MG63 (cell line): ENCODE measurements at regions not wholly inside any gene's neighbourhood (a gene's known extent, or its start where the extent isn't known, plus 50 kb on each side); places are given as distances from the start of the nearest gene placed in this dataset.

Experiments
- DNase-seq: peaks from one replicate; pipeline ENCODE4 v3.0.0-alpha.2; 2020
- H3K27me3 ChIP-seq: fragments of 250-450 bp; sonication (Bioruptor Pico); 2 replicates; pipeline ENCODE4 v1.5.1; 2020; ENCODE audit warnings: mild to moderate bottlenecking, moderate library complexity
- H3K36me3 ChIP-seq: fragments of 250-450 bp; sonication (Bioruptor Pico); 2 replicates; pipeline ENCODE4 v1.5.1; 2020; ENCODE audit warnings: mild to moderate bottlenecking, moderate library complexity
- H3K4me3 ChIP-seq: fragments of 250-450 bp; sonication (Bioruptor Pico); 2 replicates; pipeline ENCODE4 v1.5.1; 2020; ENCODE audit warnings: mild to moderate bottlenecking, moderate library complexity
- H3K9me3 ChIP-seq: fragments of 250-450 bp; sonication (Bioruptor Pico); 2 replicates; pipeline ENCODE4 v1.5.1; 2020; ENCODE audit warnings: mild to moderate bottlenecking, moderate library complexity

DNA sequence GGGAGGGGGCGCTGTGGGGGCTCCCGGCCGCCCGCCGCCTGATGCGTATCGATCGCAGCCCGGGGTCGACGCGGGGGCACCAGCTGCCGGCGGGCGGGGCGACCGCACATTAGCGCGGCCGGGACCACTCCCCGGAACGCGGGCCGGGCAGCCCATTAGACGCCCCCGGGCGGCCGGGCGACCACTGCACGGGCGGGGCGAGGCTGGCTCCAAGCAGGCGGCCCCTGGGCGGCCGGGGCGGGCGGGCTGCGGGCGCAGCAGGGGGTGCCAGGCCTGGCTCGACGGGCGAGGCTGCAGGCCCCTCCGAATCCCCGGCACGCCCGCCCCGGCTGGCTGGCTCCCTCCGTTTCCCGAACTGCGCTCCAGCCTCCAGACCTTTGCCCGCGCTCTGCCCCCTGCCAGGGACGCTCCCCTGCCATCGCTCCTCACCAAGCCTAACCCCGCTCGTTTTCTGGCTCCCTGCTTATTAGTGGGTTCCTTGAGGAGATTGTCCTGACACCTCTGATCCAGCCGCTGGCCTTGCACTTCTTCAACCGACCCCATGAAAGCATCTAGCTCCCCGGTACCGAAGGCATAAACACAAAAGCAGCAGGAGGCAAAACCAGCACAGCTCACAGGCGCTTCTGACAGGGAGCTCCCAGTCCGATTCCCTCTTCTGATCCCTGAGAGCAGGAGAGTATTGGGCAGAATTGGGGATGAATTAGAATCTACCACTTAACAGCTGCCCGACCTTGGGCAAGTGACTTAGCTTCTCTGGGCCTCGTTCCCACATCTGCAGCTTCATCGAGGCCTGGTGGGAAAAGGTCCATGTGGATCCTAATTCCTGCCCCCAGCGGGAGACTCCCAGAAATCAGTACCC is 92.6 kb upstream of the CASZ1 start:
- Histone ChIP-seq H3K36me3 (no peaks in the 10 kb centered on the region), H3K4me3 (no peak overlapping the region), H3K9me3 (no peaks in the 10 kb centered on the region), H3K27me3 (no peaks in the 10 kb centered on the region)
- DNase-seq = no peak

DNA sequence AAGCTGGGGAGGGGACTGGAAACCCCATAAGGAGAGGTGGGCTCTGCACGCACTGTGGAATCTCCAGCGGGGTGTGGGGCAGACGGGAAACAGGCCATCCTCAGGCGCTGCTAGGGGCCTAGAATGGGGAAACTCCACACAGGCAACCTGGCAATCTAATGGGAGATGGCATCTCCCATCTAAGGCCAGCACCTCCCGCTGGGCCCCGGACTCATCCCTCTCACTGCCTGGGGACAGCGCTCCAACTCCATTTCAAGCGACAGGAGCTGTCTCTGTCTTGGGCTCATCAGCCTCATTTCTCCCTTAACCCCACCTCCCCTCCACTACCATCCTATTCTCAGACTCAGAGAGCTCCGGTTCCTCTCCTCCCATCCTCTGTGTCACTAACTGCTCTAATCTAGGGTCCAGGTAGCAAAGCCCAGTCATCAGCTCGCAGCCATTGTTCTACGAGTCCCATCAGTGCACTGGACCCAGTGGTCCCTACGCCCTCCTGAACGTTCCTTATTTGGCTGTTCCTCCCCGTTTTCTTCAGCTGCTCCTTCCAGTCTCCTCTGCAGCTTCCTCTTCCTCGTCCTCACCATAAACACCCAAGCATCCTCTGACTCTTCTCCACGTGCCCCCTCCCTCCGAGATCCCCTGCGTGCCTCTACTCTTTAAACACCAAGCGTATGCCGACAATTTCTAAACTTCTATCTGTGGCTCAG is 93.4 kb upstream of the CASZ1 start:
- H3K9me3 ChIP-seq = no peaks in the 10 kb centered on the region
- H3K27me3 ChIP-seq = no peaks in the 10 kb centered on the region
- DNase-seq = no peak

DNA sequence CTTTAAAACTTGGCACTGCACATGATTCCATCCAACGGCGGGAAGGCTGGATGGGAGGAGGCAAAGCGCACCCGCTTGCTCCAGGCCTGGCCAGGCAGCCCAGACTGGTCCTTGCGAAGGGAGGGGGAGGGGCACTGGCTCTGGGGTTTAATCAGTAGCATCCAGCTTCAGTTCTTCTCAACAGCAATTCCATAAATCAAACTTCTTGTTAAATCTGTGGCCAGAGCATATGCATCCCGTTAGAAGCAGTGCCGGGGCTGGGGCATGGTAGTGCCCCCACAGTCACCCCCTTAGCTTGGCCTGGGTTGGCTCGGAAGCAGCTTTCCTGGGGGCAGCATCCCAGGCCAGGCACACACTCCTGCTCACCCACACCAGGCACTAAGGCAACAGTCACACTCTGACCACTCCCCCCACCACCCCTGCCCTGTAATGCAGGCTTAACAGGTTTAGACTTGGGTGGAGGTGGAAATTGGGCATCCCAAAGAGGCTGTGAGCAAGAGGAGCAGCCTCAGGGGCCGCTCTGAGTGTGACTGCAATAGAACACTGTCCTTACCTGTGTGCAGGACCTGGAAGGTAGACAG is 94.1 kb upstream of the CASZ1 start:
- Histone ChIP-seq H3K36me3 (no peaks in the 10 kb centered on the region), H3K4me3 (no peak overlapping the region), H3K9me3 (no peaks in the 10 kb centered on the region), H3K27me3 (no peaks in the 10 kb centered on the region)
- no peak for DNase-seq

More for the DNA sequence above, 93.4 kb upstream of the CASZ1 start:
- Histone ChIP-seq H3K36me3 (no peaks in the 10 kb centered on the region), H3K4me3 (no peak overlapping the region)

DNA sequence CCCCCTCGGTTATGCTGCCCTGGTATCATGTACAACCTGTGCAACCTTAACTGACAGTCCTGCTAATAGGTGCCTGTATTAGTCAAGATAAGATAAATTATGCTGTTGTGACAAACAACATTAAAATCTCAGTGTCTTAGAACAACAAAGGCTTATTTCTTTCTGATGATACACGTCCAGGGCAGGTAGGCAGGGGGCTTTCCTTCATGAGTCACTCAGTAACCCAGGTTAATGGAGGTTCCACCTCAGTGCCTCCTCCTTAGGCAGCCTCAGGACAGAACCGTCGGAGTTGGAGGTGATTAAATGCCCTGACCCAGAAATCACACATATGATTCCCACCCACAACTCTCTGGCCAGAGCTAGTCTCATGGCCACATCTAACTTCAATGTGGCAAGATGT is 94.6 kb upstream of the CASZ1 start:
- Histone ChIP-seq H3K27me3 (no peaks in the 10 kb centered on the region), H3K4me3 (no peak overlapping the region), H3K36me3 (no peaks in the 10 kb centered on the region), H3K9me3 (no peaks in the 10 kb centered on the region)
- no peak for DNase-seq

DNA sequence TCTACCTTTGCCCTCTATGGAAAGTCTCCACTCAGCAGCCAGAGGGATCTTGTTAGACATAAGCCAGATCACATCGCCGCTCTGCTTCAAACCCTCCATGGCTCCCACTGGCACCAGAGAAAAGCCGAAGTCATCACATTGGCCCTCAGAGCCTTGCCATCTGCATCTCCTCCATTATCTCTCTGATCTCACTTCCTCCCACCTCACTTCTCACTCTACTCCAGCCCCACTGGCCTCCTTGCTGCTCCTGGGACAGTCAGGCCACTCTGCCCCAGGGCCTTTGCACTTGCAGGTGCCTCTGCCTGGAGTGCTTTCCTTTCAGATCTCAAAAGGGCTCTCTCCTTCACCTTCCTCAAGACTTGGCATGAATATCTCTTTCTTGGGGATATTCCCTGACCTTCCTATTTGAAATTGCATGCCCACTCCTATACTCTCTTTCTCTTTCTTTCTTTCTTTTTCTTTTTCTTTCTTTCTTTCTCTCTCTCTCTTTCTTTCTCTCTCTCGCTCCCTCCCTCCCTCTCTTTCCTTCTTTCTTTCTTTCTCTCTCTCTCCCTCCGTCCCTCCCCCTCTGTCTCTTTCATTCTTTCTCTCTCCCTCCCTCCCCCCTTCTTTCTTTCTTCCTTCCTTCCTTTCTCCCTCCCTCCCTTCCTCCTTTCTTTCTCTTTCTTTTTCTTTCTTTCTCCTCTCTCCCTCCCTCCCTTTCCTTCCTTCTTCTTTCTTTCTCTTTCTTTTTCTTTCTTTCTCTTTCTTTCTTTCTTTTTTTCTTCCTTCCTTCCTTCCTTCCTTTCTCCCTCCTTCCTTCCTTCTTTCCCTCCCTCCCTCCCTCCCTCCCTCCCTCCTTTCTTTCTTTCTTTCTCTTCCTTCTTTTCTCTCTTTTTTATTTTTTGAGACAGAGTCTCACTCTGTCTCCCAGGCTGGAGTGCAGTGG is 96.0 kb upstream of the CASZ1 start:
- Histone ChIP-seq H3K9me3 (no peaks in the 10 kb centered on the region), H3K4me3 (no peak overlapping the region), H3K27me3 (no peaks in the 10 kb centered on the region), H3K36me3 (no peaks in the 10 kb centered on the region)
- no peak for DNase-seq

DNA sequence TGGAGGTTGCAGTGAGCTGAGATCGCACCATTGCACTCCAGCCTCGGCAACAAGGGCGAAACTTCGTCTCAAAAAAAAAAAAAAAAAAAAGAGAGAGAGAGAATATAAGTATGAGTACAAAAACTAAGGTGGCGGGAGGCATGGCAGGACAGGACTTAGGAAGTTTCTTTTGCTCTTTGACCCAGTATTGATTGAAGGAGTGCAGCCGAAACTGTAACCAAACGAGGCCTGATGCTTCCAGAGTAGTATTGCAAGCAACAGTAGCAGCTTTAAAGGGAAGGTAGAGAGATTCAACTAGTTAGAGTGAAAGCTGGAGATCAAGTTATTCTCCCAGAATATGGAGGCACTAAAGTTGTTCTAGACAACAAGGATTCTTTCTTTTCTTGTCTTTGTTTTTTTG is 99.2 kb upstream of the CASZ1 start:
- H3K9me3 ChIP-seq = no peaks in the 10 kb centered on the region
- DNase-seq = no peak
- no peaks in the 10 kb centered on the region for H3K36me3 ChIP-seq

DNA sequence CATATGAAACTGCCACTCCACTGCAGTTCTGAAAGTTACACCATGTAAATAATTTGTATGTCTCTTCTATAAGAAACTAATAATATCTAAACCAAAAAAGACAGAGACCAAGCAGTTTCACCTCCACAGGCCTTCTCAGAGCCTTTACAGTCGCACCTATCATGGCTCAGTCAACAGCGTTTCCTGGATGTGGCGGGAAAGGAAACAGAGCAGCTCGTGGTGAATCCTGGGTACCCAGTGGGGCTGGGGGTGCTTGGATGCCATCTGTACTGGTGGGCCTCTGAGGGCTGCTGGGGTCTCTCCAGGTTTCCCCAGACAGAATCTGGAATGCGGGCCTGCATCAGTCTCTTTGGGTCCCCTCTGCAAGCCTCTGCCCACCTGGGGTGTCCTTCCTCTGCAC is 100.2 kb upstream of the CASZ1 start:
- no peak for DNase-seq
- no peaks in the 10 kb centered on the region for H3K9me3 ChIP-seq
- no peaks in the 10 kb centered on the region for H3K27me3 ChIP-seq
- H3K4me3 ChIP-seq = no peak overlapping the region
- no peaks in the 10 kb centered on the region for H3K36me3 ChIP-seq

More for the DNA sequence above, 99.2 kb upstream of the CASZ1 start:
- no peak overlapping the region for H3K4me3 ChIP-seq
- no peaks in the 10 kb centered on the region for H3K27me3 ChIP-seq

DNA sequence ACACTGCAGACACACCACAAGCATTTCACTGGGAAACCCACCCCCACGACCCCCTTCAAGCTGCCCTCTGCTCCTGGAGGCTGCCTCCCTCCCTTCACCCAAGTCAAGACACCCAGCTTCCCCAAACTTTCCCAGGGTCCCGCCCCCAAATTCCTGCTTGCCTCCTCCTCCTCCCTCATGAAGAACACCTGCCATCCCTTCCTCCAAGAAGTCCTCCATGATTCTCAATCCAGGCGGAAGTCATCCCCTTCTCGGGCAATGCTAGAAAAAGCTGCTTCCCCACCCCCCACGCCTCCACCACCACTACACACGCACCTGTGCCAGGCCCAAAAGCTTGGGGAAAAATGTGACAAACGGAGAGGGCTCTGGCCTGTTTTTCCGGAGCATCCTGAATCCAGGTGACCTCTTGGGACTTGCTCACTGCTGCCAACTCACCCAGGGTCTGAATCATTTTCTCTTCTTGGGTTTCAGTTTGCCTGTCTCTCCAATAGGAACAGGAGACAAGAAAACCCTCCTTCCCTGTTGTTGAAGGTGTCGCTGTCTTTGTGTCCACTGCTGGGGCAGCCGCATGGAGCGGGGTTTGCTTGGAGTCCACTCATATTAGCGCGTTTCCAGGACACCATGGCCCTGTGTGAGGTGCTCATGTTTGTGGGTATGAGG is 101.0 kb upstream of the CASZ1 start:
- no peak for DNase-seq
- H3K4me3 ChIP-seq = no peak overlapping the region
- H3K27me3 ChIP-seq = no peaks in the 10 kb centered on the region

DNA sequence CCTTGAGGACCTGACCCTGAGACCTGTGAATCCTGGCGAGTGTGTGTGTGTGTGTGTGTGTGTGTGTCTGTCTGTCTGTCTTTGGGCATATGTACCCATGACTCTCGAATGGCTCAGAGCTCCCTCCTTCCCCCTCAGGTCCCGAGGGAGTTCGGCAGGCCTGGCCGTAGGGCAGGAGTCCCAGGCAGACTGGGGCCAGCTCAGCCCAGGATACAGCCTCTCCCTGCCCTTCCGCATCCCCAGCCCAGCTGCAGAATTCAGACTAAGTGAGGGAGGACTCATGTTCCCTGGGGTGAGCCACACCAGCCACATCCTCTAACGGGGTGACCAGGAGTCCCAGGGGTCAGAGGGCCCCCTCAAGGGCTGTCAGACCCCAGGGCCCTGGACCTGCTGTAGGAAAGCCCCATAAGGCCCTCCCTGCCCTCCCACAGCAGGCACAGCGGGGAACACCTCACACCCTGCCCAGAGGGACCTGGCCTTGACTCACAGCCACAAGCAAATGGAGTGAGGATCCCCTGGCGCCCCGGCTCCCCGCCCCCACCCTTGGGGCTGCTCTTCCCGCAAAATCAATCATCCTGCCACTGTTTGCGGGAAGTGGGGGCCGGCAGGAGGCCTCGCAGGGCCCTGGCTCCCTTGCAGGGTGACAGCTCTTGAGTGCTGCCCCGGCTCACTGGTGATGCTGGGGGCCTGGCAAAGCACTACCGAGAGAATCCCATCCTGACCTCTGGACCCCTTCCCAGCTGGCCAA is 101.7 kb upstream of the CASZ1 start:
- Histone ChIP-seq H3K36me3 (no peaks in the 10 kb centered on the region), H3K9me3 (no peaks in the 10 kb centered on the region), H3K27me3 (no peaks in the 10 kb centered on the region), H3K4me3 (no peak overlapping the region)
- peak; percentile 31 for DNase-seq

More for the DNA sequence above, 101.0 kb upstream of the CASZ1 start:
- H3K36me3 ChIP-seq = no peaks in the 10 kb centered on the region
- H3K9me3 ChIP-seq = no peaks in the 10 kb centered on the region

DNA sequence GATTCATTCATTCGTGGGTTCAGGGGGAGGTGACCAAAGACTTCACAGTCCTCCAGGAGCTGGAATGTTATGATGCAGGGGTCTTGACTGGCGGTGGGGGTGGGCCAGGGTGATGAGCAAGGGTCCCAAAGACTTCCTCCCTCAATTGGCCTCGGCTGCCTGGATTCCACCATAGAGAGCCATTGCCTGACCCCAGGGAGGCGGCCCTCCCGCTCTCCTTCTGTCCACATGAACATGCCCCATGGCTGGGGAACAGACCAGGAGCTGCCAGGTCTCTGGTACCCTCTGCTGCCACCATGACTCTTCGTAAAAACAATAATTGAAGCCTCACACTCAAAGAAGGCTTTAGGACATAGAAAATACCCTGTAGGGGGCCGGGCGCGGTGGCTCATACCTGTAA is 102.5 kb upstream of the CASZ1 start:
- DNase-seq = no peak
- H3K27me3 ChIP-seq = no peaks in the 10 kb centered on the region
- no peaks in the 10 kb centered on the region for H3K36me3 ChIP-seq
- no peak overlapping the region for H3K4me3 ChIP-seq
- H3K9me3 ChIP-seq = no peaks in the 10 kb centered on the region

DNA sequence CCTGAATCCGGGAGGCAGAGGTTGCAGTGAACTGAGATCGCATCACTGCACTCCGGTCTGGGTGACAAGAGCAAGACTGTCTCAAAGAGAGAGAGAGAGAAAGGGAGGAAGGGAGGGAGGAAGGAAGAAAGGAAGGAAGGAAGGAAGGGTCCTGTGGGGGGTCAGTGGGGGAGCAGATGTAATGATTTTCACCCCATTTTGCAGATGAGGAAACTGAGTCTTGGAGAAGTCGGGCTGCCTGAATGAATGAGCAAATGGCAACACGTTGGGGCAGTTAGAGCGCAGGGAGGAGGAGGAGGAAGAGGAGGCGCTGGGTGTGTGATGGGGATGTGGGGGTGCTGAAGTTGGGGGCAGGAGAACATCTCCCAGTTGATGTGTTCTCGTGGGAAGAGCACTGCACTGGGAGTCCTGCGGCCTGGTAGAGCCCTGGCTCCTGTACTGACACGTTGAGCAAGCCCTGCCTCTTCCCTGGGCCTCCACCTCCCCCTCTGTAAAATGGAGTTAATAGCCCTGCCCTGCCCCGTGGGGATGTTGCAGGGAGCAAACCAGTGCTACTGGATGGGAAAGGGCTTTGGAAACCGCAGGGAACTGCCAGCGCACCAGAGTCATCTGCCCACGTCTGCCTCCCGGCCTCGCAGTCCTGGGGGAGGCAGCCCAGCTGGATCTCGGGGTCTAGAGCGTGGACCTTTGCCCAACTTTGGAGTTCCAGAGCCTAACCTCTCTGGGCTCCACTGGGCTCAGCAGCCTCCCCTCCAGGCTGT is 103.2 kb upstream of the CASZ1 start:
- Histone ChIP-seq H3K27me3 (no peaks in the 10 kb centered on the region), H3K9me3 (no peaks in the 10 kb centered on the region), H3K36me3 (no peaks in the 10 kb centered on the region), H3K4me3 (no peak overlapping the region)
- no peak for DNase-seq

DNA sequence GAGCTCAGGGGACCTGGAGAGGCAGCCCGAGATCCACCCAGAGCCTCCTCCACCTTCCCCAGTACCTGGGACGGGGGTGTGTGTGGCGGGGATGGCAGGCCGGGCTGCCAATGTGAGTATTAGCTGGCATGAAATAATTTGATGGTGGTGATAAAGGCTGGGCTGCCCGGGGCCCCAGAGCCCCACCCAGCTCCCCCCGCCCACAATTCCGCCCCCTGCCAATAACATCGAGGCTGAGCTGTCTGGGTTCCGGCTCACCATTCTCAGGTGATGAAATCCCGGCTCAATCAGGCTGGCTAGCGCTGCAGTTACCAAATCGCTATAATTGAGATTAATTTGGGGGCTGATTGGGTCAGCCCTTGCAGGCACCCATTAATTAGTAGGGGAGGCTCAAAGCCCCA is 103.8 kb upstream of the CASZ1 start:
- no peaks in the 10 kb centered on the region for H3K27me3 ChIP-seq
- DNase-seq = no peak
- no peaks in the 10 kb centered on the region for H3K9me3 ChIP-seq
- H3K36me3 ChIP-seq = no peaks in the 10 kb centered on the region
- no peak overlapping the region for H3K4me3 ChIP-seq

DNA sequence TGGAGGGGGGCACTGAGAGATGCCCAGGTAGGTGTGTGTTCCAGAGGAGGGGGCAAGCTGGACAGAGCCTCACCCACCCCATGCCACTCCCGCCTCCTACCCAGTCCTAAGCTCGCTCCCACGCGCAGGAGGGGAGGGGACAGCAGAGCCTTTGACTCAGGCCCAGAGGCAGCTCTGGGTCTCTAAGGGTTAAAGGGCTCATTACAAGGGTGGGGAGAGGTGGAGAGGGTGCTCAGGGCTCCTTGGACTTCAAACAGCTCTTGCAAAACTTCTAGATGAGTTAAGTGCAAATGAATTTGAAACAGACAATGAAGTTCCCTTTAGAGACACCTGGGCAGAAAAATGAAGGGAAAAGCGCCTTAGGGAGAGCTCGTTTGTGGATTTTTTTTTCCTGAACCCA is 104.2 kb upstream of the CASZ1 start:
- Histone ChIP-seq H3K36me3 (no peaks in the 10 kb centered on the region), H3K9me3 (no peaks in the 10 kb centered on the region), H3K4me3 (no peak overlapping the region), H3K27me3 (no peaks in the 10 kb centered on the region)
- no peak for DNase-seq

DNA sequence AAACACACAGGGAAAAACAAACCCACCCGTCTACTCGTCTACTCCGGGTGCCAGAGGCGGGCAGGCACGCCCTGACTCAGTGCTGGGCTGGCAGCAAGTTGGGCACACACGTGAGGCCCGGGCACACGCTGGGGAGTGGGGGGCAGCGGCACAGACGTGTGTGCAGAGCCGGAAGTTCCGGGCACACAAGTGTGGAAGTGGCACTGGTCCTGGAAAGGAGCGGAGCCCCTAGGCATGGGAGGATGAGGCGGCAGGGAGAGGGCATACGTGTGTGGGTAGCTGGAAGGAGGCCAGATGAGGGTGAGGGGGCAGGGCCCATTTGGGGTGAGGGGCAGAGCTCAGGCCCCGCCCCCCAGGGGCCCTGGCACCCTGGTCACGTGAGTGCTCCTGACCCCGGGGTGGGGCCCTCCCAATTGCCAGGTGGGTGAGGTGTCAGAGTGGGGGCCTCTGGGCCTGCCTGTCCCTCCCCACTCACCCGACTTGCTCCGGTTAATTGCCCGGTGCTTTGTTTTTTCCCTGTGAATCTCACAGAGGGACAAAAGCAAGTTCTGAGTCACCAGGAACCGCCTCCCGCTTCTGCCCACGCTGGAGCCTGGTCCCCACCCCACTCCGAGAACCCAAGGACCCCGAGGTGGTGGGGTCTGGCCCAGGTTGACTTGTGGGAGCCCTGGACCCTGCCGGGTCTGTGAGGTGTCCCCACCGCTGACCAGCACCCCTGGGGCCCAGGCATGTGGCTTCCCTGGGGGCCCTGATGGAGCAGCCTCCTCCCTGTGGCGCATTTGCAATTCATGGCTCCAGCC is 104.8 kb upstream of the CASZ1 start:
- H3K36me3 ChIP-seq = no peaks in the 10 kb centered on the region
- no peaks in the 10 kb centered on the region for H3K9me3 ChIP-seq
- no peaks in the 10 kb centered on the region for H3K27me3 ChIP-seq
- H3K4me3 ChIP-seq = no peak overlapping the region
- DNase-seq = no peak
